Activated CD8-positive, alpha-beta memory T cell treated with anti-CD3 and anti-CD28 coated beads, Interleukin-2, amount 50 U/mL, for 48 hours (primary cell): ENCODE measurements at regions not wholly inside any gene's neighbourhood (a gene's known extent, or its start where the extent isn't known, plus 50 kb on each side); places are given as distances from the start of the nearest gene placed in this dataset.
"Not testable (repeated sequence)": the region's sequence is repeated elsewhere in the genome, so short reads cannot be mapped to it uniquely, and the experiment has no call there.

Experiments used
- DNase-seq: peaks from one replicate; pipeline ENCODE4 v3.0.0-alpha.2; 2020

GRCh38 chr20:60097285-60097684, 139.1 kb downstream of the CDH26 start:
- DNase-seq = no peak

GRCh38 chr20:60100780-60101179, 142.6 kb downstream of the CDH26 start:
- no peak for DNase-seq

GRCh38 chr20:60101201-60101890, 143.1 kb downstream of the CDH26 start:
- no peak for DNase-seq

GRCh38 chr20:60101891-60102281, 143.7 kb downstream of the CDH26 start:
- no peak for DNase-seq

GRCh38 chr20:60102665-60103210, 144.5 kb downstream of the CDH26 start:
- DNase-seq = no peak

- DNase-seq = no peak
Observed at GRCh38 chr20:60104993-60105803, 147.0 kb downstream of the CDH26 start.

- DNase-seq = not testable (repeated sequence)
Observed at GRCh38 chr20:60106186-60106585, 148.0 kb downstream of the CDH26 start.

- DNase-seq = no peak
Observed at GRCh38 chr20:60107621-60108390, 149.6 kb downstream of the CDH26 start.

- DNase-seq = no peak
Observed at GRCh38 chr20:60108397-60108796, 150.2 kb downstream of the CDH26 start.

GRCh38 chr20:60113024-60113724, 155.0 kb downstream of the CDH26 start:
- no peak for DNase-seq

GRCh38 chr20:60113771-60114170, 155.5 kb downstream of the CDH26 start:
- no peak for DNase-seq

- no peak for DNase-seq
Observed at GRCh38 chr20:60115451-60115850, 157.2 kb downstream of the CDH26 start.

- DNase-seq = no peak
Observed at GRCh38 chr20:60116128-60116909, 158.1 kb downstream of the CDH26 start.

- no peak for DNase-seq
Observed at GRCh38 chr20:60117065-60117464, 158.8 kb downstream of the CDH26 start.

GRCh38 chr20:60121903-60122302, 163.7 kb downstream of the CDH26 start:
- DNase-seq = no peak

- no peak for DNase-seq
Observed at GRCh38 chr20:60122671-60123070, 164.4 kb downstream of the CDH26 start.

GRCh38 chr20:60123096-60123495, 164.9 kb downstream of the CDH26 start:
- no peak for DNase-seq

- DNase-seq = no peak
Observed at GRCh38 chr20:60123652-60124051, 165.4 kb downstream of the CDH26 start.

- DNase-seq = no peak
Observed at GRCh38 chr20:60124776-60125381, 166.7 kb downstream of the CDH26 start.

- no peak for DNase-seq
Observed at GRCh38 chr20:60125513-60125912, 167.3 kb downstream of the CDH26 start.

- no peak for DNase-seq
Observed at GRCh38 chr20:60126975-60127374, 168.8 kb downstream of the CDH26 start.
